Epithelial cell of esophagus (primary cell): ENCODE measurements at regions not wholly inside any gene's neighbourhood (a gene's known extent, or its start where the extent isn't known, plus 50 kb on each side); places are given as distances from the start of the nearest gene placed in this dataset.
A peak's percentile ranks its signal among the peaks of the same experiment; 100 is the strongest.
"Not testable (repeated sequence)": the region's sequence is repeated elsewhere in the genome, so short reads cannot be mapped to it uniquely, and the experiment has no call there.

Experiments
- DNase-seq: peaks from one replicate; pipeline ENCODE4 v3.0.0; 2010; ENCODE audit warnings: low read depth
- H3K4me3 ChIP-seq: 2 replicates; pipeline ENCODE4 v1.5.1; 2011; ENCODE audit warnings: mild to moderate bottlenecking, low read length, control low read depth
- TF ChIP-seq, protein P1 (sequence below): IDR thresholded peaks from 2 replicates; pipeline ENCODE4 v1.5.1; 2011; ENCODE audit warnings: low read depth, mild to moderate bottlenecking, low read length, control low read depth, inconsistent platforms; ENCODE audit not compliant: insufficient read depth; ENCODE audit errors: missing control alignments

DNA sequence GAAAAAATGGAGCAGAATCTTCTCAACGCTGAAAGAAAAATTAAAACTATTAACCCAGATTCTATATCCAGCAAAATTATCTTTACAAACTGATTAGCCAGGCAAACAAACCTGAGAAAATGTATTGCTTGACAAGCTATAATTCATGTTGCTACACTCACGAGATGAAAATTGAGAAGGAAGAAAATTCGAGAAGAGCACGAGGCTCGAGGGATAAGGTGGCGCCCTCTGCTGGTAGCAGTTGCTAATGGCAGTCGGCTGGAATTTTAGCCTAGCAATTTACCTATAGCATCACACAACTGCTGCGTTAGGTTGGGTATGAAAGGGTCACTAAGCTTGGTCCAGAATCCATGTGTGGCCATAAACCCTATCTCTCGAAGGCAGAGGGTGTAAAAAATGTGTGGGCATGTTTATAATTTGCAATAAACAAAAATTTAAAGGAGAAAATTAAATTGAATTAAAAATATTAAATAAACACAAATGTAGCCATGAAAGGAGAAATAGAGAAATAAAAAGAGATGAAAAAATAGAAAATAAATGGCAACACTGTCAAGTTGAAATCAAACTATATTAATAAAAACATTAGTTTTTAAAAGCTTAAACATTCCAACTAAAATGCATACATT is 126.6 kb downstream of the PPP4R3C start:
- no peak overlapping the region for H3K4me3 ChIP-seq
- TF ChIP-seq, protein P1, sequence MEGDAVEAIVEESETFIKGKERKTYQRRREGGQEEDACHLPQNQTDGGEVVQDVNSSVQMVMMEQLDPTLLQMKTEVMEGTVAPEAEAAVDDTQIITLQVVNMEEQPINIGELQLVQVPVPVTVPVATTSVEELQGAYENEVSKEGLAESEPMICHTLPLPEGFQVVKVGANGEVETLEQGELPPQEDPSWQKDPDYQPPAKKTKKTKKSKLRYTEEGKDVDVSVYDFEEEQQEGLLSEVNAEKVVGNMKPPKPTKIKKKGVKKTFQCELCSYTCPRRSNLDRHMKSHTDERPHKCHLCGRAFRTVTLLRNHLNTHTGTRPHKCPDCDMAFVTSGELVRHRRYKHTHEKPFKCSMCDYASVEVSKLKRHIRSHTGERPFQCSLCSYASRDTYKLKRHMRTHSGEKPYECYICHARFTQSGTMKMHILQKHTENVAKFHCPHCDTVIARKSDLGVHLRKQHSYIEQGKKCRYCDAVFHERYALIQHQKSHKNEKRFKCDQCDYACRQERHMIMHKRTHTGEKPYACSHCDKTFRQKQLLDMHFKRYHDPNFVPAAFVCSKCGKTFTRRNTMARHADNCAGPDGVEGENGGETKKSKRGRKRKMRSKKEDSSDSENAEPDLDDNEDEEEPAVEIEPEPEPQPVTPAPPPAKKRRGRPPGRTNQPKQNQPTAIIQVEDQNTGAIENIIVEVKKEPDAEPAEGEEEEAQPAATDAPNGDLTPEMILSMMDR, result peak; percentile 71
- peak; percentile 35 for DNase-seq

DNA sequence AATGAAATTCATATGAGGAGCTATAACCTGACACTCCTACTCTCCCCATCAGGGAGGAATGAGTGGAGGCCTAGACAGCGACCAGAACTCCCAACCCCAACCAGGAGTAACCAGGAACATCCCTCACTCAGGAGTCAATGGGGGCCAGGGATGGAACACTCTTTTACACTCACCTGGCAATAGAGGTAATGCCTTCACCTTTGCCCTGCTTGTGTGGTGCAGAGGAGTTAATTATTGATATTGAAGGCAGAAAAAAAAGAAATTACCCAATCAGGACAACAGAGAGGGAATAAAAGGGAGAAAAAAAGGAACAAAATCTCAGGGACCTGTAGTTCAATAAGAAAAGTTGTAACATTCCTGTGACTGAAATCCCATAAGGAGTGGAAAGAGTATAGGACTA is 141.5 kb downstream of the PPP4R3C start:
- TF ChIP-seq, protein P1, result no peak
- no peak overlapping the region for H3K4me3 ChIP-seq
- no peak for DNase-seq

DNA sequence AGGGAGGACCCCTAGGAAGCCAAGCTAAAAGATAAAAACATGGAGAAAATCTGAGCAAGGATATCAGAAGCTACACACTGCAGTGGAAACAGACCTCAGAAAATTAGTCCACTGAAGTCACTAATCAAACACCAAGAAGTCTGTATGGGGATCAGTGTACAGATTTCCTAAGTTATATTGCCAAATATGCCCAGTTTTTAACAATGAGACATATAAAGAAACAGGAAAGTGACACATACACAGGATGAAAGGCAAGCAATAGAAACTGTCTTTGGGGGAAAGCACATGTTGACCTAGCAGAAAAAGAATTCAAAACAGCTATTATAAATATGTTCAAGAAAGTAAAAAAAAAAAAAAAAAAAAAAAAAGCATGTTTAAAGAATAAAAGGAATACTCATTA is 153.7 kb downstream of the PPP4R3C start:
- TF ChIP-seq, protein P1, result no peak

DNA sequence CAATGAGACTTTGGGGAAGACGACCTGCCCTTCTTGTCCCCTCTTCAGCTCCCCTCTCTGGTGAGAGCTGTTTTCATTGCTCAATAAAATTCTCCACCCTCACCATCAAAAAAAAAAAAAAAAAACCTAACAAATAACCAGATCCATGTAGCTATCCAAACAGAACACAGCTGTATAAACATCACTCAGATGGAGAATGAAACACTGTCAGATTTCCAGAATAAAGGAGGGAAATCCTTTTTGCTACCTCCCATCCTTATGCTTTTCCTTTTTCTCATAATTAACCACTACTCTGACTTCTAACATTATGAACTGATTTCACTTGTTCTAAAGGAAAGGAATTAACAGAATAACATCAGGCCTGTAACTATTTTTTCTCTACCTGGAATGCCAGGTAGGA is 155.6 kb downstream of the PPP4R3C start:
- TF ChIP-seq, protein P1, result no peak
- DNase-seq, result no peak
- no peak overlapping the region for H3K4me3 ChIP-seq

More for the DNA sequence above, 153.7 kb downstream of the PPP4R3C start:
- DNase-seq, result peak; percentile 0
- H3K4me3 ChIP-seq, result no peak overlapping the region

DNA sequence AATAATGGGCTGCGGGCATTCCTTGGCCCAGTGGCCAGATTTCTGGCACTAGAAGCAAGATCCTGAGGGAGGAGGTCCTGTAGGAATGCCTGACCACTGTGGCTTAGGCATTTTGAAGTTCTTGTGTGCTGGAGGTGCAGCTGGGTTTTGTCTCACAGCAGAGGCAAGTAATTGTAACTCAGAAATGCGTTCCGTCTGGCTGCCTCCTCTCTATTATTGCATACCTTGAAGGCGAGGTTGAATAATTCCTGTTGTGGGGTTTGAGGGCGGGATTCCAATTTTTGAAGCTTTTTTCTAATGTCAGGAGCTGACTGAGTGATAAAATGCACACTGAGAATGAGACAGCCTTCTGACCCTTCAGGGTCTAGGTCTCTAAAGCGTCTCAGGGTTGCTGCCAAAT is 170.6 kb downstream of the PPP4R3C start:
- not testable (repeated sequence) for DNase-seq, H3K4me3 ChIP-seq

DNA sequence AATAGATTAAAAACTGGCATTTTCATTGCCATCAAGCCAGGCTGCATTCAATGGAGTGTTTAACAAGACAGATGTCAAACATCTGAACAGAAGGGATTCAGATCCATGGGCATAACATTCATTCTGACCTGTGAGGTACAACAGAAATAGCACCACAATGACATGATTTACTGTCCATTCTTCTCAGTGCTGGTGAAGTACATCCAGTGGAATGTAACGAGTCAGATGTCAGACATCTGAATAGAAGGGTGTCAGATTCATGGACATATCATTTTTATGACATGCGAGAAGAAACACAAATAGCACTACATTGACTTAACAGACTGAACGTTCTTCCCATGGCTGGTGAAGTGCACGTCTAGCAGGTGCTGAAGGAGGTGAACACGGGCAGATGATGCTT is 186.4 kb downstream of the PPP4R3C start:
- H3K4me3 ChIP-seq, result no peak overlapping the region
- TF ChIP-seq, protein P1, result no peak
- peak; percentile 2 for DNase-seq

DNA sequence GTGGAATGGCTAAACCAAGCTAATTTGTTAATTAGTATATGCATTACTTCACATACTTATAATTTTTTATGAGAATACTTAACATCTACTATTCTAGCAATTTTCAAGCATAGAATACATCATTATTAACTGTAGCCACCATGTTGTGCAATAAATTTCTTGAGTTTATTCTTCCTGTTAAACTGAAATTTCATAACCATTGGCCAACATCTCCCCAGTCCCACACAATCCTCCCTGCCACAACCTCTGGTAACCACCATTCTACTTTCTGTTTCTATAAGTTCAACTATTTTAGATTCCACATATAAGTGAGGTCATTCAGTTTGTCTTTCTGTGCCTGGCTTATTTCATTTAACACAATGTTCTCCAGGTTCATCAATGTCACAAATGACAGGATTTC is 208.5 kb downstream of the PPP4R3C start:
- no peak for DNase-seq
- TF ChIP-seq, protein P1, result no peak
- H3K4me3 ChIP-seq, result no peak overlapping the region
